ENCODE measurements at regions not wholly inside any gene's neighbourhood (a gene's known extent, or its start where the extent isn't known, plus 50 kb on each side); places are given as distances from the start of the nearest gene placed in this dataset.

- no peaks in the 10 kb centered on the region for H3K9me3 ChIP-seq
- no peak overlapping the region for H3K4me3 ChIP-seq
- H3K27ac ChIP-seq = no peak overlapping the region
- no peaks in the 10 kb centered on the region for H3K36me3 ChIP-seq
- 89 to 90% methylated on average over 8 of the region's 8 CpGs for WGBS, 2 donors
- no peak for DNase-seq
- H3K4me1 ChIP-seq = no peaks in the 10 kb centered on the region
- H3K27me3 ChIP-seq = no peaks in the 10 kb centered on the region
- intact Hi-C loops (cut with DNase I) = no loop called here
- TF ChIP-seq POLR2AphosphoS5 (IDR thresholded peaks at IDR 0.05) = no peak
- TF ChIP-seq CTCF (IDR thresholded peaks at IDR 0.05) = no peak
- TF ChIP-seq POLR2A (IDR thresholded peaks at IDR 0.05) = no peak
- TF ChIP-seq EP300 (IDR thresholded peaks at IDR 0.05) = no peak
Measured at GRCh38 chr16:62391940-62392339, 355.7 kb upstream of the CDH8 start.

GRCh38 chr16:62391134-62391533 is 354.9 kb upstream of the CDH8 start:
- no peak for DNase-seq
- 92 to 95% methylated on average over 1 of the region's 1 CpG for whole genome bisulfite sequencing, 2 donors
- Histone ChIP-seq H3K27me3 (no peaks in the 10 kb centered on the region), H3K4me3 (no peak overlapping the region), H3K9me3 (no peaks in the 10 kb centered on the region), H3K36me3 (no peaks in the 10 kb centered on the region), H3K27ac (no peak overlapping the region), H3K4me1 (no peaks in the 10 kb centered on the region)
- intact Hi-C loops (cut with DNase I) = no loop called here
- no peak for TF ChIP-seq POLR2A (IDR thresholded peaks at IDR 0.05)
- no peak for TF ChIP-seq CTCF (IDR thresholded peaks at IDR 0.05)
- no peak for TF ChIP-seq EP300 (IDR thresholded peaks at IDR 0.05)
- TF ChIP-seq POLR2AphosphoS5 (IDR thresholded peaks at IDR 0.05) = no peak

- intact Hi-C loops (cut with DNase I) = no loop called here
- H3K27me3 ChIP-seq = no peaks in the 10 kb centered on the region
- H3K27ac ChIP-seq = no peak overlapping the region
- H3K4me1 ChIP-seq = no peaks in the 10 kb centered on the region
- no peak overlapping the region for H3K4me3 ChIP-seq
- no peak for DNase-seq
- H3K9me3 ChIP-seq = no peaks in the 10 kb centered on the region
- no peak for TF ChIP-seq POLR2AphosphoS5 (IDR thresholded peaks at IDR 0.05)
- TF ChIP-seq POLR2A (IDR thresholded peaks at IDR 0.05) = no peak
- no peak for TF ChIP-seq CTCF (IDR thresholded peaks at IDR 0.05)
- no peak for TF ChIP-seq EP300 (IDR thresholded peaks at IDR 0.05)
- H3K36me3 ChIP-seq = no peaks in the 10 kb centered on the region
Measured at GRCh38 chr16:62390214-62390613, 354.0 kb upstream of the CDH8 start.

GRCh38 chr16:62386411-62386810 is 350.2 kb upstream of the CDH8 start:
- Histone ChIP-seq H3K9me3 (no peaks in the 10 kb centered on the region), H3K27ac (no peak overlapping the region), H3K4me1 (no peaks in the 10 kb centered on the region), H3K27me3 (no peaks in the 10 kb centered on the region), H3K4me3 (no peak overlapping the region), H3K36me3 (no peaks in the 10 kb centered on the region)
- DNase-seq = no peak
- 83 to 86% methylated on average over 5 of the region's 5 CpGs for WGBS, 2 donors
- TF ChIP-seq POLR2AphosphoS5 (IDR thresholded peaks at IDR 0.05) (no peak), EP300 (IDR thresholded peaks at IDR 0.05) (no peak), CTCF (IDR thresholded peaks at IDR 0.05) (no peak), POLR2A (IDR thresholded peaks at IDR 0.05) (no peak)
- intact Hi-C loops (cut with DNase I) = no loop called here

GRCh38 chr16:62383941-62384340 is 347.7 kb upstream of the CDH8 start:
- no peaks in the 10 kb centered on the region for H3K9me3 ChIP-seq
- no peak for TF ChIP-seq POLR2AphosphoS5 (IDR thresholded peaks at IDR 0.05)
- no peak for TF ChIP-seq EP300 (IDR thresholded peaks at IDR 0.05)
- TF ChIP-seq POLR2A (IDR thresholded peaks at IDR 0.05) = no peak
- no peak for TF ChIP-seq CTCF (IDR thresholded peaks at IDR 0.05)
- H3K27ac ChIP-seq = no peak overlapping the region
- H3K4me1 ChIP-seq = no peaks in the 10 kb centered on the region
- intact Hi-C loops (cut with DNase I) = no loop called here
- no peak for DNase-seq
- 88 to 89% methylated on average over 2 of the region's 2 CpGs for WGBS, 2 donors
- H3K27me3 ChIP-seq = no peaks in the 10 kb centered on the region
- H3K4me3 ChIP-seq = no peak overlapping the region
- no peaks in the 10 kb centered on the region for H3K36me3 ChIP-seq
